HG02588 (cell line): ENCODE measurements at regions not wholly inside any gene's neighbourhood (a gene's known extent, or its start where the extent isn't known, plus 50 kb on each side); places are given as distances from the start of the nearest gene placed in this dataset.

Source experiments
- ATAC-seq: cut with Tn5 transposase; IDR thresholded peaks from one replicate; pipeline ENCODE4 v1.9.1; 2021; ENCODE audit warnings: mild to moderate bottlenecking, moderate library complexity; ENCODE audit not compliant: unreplicated experiment

DNA sequence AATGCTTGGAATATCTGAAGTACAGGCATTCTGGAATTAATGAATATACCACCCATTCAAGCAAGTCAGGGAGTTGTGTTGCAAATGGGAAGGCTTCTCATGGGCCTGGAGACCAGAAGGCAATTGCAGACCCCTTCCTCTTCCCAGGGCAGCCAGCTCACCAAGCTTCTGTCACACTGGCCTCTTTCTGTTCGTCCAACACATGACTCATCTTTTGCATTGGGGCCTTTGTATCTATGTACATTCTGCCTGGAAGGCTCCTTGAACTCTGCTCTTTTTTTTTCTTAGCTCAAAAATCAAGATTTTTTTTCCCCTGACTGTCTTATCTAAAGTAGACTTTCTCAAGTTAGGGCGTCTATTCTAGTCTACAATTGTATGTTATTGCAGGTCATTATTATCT is 132.9 kb upstream of the MYLIP start:
- no peak for ATAC-seq

DNA sequence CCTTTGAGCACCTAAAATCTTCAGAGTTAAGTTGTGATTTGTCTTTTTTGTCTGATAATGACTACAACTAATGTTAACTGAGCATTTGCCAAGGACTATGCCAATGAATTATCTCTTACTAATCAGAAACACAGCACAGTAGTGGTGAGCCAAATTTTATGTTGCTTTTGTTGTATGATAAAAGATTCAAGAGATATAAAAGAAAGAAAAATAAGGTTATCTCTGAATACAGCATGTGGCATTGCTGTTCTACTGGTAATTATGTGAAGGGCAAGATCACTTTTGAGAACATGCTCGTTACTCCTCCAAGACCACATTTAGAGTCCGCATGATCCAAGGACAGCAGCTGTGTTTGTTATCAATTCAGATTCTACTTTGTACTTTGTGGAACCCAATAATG is 133.4 kb upstream of the MYLIP start:
- no peak for ATAC-seq

DNA sequence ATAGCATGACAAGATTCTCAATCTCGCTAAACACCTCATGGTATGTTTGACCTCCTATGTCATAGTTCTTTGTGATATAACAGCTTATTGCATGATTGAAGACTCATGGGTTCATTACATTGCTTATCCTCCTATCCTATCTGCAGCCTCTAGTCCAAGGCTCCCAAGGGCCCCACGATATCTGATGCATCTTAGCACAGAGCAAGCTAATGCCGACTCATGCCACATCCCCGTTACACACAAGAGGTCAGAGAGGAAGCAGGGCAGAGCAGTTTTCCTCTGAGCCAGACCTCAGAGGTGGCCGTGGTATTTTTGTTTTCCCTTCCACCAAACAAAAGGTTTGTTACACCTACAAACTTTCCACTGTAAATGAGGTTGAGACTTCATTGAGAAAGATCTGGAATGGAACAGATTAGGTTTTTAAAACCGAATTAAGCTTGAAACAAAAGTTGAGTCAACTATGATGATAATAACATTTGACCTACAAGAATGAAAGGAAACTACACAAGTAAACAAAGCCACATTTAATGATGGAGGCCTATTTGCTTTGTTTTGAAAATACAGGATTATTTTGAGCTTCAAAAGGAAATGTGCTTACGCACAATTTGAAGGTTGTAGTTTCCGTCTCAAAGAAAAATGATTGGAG is 133.9 kb upstream of the MYLIP start:
- ATAC-seq, result no peak

DNA sequence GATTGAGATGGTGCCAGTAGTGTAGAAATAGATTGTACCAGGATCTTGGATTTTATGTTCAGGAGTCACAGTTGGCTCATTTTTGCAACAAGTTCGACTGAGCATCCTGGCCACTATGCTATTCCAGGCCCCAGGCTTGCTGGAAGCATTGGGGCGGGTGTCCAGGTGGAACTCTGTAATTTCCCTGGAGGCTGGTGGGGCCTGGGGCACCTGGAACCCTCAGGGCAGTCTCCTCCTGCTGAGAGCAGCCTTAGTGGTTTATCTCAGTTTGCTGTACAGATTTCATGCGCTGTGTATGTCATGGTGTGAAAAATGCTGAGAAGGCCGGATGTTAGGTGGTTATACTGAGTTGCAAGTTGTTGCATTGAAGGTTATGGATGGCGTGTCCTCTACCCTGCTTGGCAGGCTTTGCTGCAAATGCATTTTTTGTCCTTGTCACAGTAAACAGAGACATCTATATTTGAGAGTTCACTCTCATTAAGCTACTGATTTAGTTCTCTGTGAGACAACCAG is 135.1 kb upstream of the MYLIP start:
- no peak for ATAC-seq

DNA sequence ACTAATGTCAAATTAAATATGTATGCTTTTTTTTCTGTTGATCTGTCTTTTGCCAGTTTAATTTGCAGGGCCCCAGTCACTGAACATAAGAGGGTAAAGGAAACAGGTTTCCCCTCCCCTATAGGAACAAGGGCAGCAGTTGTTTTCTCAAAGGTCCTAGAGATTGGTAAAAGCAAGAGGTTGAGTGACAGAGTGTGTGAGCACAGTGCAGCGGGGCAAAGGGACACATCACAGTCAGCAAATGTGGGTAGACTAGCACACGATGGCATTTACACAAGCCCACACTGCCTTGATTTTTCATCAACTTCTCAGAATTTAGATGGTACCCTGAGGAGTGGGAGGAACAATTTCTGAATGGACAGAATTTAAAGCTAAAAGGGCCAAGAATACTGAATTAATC is 138.7 kb upstream of the MYLIP start:
- ATAC-seq, result peak; percentile 29

DNA sequence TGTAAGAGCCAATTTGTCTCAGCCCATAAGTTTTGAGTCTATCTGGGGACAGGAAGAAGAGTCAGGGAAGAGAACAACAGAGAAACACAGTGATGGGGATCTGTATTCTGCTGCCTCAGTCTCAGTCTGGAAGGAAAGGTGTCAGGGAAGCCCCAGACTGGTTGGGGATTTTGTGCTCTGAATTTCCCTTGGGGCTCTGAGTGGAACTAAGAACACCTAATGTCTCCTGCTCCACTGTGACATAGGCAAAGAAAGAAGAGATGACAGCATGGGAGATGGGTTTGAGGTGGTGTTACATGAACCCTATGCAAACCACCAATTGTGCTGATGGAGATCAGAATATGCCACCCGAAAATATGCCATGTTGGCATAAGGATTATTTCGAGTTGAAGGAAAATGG is 139.5 kb upstream of the MYLIP start:
- peak; percentile 73 for ATAC-seq

DNA sequence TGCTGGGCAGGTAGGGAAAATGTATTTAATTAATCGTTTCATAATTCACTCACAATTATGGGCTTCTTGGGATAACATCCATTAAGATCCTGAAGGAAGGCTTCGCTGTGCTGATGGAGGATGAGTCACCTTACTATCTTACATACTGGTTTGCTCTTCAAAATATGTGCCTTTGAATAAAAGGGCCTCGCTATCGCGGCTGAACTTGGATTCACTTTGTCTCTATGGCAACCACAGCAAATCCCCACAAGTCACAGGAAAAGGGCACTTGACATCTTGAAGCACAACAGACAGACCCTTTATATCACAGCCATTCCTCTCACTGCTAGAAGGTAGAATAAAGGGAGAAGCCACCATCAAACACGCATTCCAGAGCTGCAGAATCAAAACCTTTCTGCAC is 141.3 kb upstream of the MYLIP start:
- ATAC-seq, result no peak

DNA sequence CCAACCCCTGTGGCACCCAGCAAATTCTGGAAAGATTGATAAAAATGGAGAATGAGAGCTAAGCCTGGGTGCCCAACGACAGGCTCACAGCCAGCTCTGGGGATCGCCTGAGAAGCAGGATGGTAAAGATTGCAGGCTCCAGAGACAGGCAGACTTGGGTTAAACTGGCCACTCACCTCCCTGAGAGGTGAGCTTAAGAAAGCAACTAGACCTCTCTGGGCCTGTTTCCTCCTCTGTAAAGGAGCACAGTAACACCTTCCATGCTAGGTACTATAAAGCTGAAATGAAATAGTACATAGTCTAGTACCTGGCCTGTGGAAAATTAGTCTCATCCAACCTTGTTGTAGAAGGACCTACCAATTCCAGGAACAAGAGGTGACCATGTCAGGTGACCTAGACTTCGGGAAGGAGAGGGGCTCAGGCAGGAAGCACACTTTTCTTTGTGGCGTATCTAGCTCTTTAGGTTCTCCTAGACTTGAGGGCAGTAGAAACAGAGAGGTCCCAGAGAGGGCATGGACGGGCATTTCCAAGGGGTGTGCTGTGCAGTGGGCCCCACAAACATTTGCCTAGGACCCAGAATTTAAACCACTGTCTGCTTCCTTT is 142.8 kb upstream of the MYLIP start:
- ATAC-seq, result no peak

DNA sequence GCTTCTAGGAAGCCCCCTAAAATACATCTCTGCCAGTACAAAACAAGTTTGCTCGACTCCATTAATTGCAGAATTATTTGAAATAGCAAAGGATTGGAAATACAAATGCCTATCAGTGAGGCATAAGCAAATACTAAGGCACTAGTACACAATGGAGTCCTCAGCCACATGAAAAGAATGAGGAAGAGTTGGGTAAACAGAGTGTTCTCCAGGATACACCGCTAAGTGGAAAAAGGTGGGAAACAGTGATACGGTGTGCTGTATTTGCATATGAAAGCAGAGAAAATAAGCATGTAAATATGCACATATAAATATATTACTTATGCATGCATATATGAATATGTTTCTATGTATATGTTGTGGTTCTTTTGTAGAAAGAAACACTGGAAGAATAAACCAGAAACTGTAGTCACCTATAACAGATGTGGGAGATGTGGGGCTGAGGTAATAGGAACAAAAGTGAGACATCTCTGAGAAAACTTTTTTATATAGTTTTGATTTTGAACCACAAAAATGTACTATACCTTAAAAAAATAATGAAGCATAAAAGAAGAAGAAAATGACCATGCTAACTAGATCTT is 143.4 kb upstream of the MYLIP start:
- no peak for ATAC-seq

DNA sequence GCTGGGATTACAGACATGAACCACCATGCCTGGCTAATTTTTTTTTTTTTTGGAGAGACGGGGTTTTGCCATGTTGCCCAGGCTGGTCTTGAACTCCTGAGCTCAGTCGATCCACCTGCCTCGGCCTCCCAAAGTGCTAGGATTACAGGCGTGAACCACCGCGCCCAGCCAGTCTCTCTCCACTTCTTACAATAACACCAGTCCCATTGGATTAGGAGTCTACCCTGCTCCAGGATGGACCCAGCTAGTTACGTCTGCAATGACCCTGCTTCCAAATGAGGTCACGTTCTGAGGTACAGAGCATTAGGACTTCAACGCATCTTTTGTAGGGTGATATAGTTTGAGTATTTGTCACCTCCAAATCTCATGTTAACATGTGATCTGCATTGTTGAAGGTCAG is 146.9 kb upstream of the MYLIP start:
- ATAC-seq, result no peak

DNA sequence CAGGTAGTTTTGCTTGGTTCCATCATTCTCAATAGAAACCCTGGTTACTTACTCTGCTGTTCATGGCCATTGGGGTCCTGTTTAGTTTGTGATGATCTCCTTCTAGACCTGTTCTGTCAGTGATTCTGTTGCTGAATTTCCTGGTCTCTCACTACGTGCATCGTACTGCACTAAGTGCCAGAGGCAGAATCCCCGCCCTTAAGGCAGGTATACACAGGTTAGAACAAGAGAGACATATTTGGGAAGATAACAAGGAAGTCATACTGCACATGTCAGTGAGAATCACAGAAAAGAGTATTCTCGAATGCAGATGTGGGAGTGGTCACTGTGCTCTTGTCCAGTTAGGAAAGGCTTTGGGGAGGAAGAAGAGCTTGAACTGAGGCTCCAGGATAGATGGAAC is 148.1 kb upstream of the MYLIP start:
- no peak for ATAC-seq

DNA sequence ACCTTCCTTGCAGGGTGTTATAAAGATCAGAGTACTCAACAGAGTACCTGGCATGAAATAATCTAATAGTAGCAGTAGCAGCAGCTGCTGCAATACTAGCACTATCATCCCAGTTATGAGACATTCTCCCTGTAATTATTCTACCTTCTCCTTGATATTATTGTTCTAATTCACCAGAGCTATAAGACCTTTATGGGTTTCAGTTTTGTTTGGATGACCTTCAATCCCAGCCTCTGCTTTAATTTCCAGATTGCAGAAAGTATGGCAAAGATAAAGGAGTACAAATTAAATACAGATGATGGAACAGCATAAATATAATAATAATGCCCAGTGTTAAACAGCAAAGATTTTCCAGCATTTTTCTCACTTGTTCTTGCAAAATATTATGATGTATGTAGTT is 150.5 kb upstream of the MYLIP start:
- ATAC-seq, result no peak

DNA sequence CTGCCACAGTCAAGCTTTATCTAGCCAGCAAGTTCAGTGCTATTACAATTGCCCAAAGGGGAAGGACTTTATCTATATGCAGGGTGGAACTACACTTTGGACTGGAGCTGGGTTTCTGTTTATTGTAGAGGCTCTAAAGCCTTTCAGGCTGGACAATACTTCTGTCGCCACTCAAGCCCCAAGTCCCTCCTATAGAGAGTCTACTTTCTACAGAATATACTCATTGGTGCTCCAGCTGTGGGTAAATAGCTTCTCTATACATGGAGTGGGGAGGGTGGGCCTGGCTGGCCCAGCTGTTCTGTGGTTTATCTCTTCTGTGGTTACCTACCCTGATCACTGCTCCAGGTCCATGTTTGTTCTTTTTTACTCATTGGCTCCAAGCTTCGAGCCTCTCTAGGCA is 151.8 kb upstream of the MYLIP start:
- ATAC-seq, result no peak

DNA sequence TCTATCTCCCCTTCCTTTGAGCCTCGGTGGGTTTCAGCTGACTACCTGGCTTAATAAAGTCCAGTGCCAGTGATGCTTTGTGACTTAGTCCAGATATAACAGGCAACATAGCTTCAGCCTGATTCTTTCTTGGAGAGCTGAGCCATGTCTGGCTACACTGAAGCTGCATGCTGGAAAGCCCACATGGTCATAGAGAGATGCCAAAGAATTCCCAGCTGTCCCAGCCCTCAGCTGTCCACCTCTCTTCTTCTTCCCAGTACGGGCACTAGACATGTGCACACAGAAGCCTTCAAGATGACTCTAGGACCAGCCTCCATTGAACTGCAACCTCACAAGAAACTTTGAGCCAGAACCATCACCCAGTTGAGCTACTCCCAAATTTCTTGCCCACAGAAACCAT is 154.1 kb upstream of the MYLIP start:
- no peak for ATAC-seq

DNA sequence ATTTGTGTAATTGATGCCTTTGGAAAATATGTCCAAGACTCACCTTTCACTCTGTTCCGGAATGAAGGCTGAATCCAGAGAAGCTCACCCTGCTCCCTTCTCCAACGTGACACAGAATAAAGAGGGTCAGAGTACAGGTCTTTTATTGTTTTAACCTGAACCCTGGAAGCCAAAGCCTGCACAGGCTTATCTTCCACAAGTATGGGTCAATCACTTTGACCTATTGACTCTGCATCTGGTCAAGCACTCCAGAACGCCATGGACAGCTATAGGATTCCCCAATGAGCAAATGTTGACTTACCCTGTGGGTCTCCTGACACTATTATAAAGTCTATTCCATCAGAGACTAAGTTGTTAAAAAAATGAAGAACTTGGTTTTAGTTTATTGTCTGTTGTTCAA is 158.4 kb upstream of the MYLIP start:
- no peak for ATAC-seq

DNA sequence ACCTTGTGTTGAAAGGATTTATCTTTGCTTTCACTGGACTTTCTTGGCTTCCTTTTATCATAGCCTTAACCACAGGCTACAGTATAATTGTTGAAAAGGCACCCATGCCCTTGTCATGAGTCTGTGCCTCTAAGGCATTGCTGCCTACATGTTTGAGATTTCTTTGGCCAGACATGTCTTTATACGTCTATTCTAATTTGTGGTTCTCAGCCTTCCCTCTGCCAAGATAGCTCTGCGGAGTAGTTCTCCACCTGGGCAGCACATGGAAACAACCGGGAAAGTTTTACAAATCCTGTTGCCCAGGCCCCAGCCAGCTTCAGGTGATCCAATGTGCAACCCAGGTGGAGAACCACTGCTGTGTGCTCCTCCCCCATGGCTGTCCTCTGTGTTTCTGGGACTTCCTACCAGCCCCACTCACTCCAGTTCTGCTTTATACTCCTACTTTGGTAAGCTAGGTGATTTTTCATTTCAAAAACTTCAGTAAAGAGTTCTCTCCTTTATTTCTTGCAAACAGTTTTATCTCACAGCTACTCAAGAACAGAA is 159.6 kb upstream of the MYLIP start:
- no peak for ATAC-seq

DNA sequence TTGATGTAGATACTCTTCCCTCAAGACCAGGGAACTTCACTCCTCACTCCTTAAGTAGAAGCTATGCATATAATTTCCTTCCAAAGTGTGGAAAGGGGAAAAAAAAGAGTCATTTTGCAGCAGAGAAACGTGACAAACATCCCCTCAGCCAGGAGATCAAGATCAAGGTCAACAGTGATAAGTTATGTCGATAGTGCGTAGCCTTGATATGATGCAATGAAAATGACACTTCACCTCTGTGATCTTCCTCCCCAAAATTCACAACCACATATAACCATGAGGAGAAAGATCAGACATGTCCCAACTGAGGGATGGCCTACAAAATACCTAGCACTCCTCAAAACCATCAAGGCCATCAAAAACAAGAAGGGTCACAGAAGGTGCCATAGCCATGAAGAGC is 160.4 kb upstream of the MYLIP start:
- ATAC-seq, result no peak

DNA sequence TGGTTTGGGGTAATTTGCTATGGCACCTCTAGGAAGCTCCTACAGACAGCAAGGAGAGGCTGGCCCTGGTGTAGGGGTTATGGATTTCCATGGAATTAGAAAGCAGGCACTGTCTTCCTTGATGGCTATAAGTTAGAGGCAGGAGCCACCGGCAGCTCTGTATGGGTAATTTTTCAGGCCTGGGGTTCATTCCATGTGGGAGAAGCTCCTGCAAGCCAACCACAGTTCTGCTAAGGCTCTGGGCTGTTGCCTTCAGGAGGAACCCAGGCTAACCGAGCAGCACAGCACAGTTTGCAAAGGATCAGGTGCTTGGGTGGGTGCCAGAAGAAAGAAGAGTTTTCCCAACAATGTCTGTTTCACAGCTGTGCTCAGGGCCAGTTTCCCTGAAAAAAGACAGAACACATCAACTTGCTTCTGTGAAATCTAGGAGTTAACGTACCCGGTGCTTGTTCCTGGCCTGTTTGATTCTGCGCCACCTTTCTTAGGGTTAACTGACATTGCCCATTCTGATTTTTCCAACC is 162.8 kb upstream of the MYLIP start:
- ATAC-seq, result no peak

DNA sequence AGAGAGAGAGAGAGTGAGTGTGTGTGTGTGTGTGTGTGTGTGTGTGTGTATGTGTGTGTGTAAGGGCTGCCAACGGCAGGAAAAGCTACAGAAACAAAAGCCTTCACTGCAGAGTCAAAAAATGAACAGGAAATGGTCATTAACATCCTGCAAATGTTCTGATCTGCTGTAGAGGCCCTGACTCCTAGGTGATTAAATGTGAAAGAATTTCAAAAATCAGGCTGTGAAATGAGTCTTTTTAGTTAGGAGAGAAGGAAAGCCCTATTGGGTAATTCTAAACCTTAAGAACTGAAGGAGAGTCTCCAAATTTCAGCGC is 166.5 kb upstream of the MYLIP start:
- ATAC-seq, result no peak

DNA sequence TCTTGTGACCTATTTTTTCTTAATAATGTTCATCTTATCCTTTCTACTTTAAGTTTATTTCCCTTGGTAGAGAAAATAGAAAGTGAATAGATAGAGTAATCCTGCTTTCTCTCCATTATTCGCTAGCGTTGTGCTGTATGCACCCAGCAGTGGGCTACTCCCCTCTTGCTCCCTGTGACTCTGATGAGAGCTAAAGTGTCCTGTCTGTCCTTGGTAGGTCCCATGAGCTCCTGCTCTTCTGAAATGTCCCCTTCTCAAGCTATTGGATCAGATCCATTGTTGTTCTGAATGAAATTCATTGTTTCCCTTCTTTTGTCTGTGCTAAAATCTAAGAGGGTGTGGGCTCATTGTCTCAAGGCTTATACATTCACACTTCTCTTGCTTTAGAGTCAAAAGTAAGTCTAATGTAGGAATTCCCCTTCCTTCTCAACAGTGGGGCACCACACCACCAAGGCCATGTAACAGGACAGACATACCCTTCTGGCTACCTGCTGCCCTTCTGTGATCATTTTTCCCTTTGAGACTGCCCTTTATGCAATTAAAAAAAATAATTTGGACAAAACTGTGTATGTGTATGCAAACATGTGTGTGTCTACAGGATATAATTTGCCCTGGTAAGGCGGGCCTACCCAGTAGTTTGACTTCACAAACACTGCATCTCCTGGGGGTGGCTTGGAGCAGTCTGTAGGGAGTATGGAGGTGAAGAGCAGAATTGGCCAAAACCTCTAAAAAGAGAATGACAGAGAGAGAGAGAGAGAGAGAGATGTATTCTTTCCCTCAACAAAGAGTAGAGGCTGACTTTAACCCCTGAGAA is 167.0 kb upstream of the MYLIP start:
- no peak for ATAC-seq
